GM21717 (cell line): ENCODE measurements at regions not wholly inside any gene's neighbourhood (a gene's known extent, or its start where the extent isn't known, plus 50 kb on each side); places are given as distances from the start of the nearest gene placed in this dataset.
A peak's percentile ranks its signal among the peaks of the same experiment; 100 is the strongest.

Experiments
- ATAC-seq: cut with Tn5 transposase; IDR thresholded peaks from one replicate; pipeline ENCODE4 v1.9.1; 2021; ENCODE audit warnings: mild to moderate bottlenecking, moderate library complexity; ENCODE audit not compliant: unreplicated experiment

GRCh38 chr13:108156749-108157148, 58.6 kb downstream of the LIG4 start:
- ATAC-seq = no peak

- peak; percentile 85 for ATAC-seq
These were observed 59.9 kb downstream of the LIG4 start for GRCh38 chr13:108155185-108156106.

DNA sequence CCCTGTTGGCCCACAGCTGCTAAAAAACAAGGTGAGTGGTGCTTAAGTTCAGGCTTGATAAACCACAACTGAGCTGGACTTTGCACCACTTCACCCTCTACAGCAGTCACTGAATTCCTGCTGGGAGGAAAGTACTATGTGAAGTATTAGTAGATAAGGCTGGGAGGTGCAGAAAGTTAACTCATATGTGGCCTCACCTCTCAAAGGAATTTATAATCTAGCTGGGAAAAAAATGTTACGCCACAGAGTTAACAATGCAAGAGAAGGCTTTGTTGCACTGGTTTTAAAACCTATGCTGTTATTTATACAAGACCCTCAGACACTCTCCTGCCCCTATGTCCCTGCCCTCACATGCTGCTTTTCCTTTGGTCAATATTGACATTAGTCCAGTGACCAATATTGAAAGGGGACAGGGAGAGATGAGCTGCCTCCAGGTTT, 60.9 kb downstream of the LIG4 start:
- ATAC-seq = no peak

DNA sequence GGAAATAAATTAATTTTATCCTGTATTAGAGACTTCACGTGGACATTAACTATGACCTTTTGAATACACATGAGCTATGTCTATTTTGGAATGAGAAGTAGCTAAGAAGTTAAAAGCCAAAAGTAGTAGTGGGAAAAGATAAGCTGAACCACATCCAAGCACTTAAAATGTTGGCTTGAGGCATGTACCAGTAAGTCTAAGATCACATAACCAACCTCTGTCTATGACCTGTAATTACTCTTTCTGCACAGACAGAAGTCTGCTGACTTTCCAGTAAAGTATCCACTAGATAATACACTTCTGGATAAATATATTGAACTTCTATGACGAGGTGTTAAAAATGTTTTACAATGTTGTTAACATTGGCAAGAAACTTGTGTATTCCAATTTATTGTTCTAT, 68.7 kb downstream of the LIG4 start:
- ATAC-seq = no peak

DNA sequence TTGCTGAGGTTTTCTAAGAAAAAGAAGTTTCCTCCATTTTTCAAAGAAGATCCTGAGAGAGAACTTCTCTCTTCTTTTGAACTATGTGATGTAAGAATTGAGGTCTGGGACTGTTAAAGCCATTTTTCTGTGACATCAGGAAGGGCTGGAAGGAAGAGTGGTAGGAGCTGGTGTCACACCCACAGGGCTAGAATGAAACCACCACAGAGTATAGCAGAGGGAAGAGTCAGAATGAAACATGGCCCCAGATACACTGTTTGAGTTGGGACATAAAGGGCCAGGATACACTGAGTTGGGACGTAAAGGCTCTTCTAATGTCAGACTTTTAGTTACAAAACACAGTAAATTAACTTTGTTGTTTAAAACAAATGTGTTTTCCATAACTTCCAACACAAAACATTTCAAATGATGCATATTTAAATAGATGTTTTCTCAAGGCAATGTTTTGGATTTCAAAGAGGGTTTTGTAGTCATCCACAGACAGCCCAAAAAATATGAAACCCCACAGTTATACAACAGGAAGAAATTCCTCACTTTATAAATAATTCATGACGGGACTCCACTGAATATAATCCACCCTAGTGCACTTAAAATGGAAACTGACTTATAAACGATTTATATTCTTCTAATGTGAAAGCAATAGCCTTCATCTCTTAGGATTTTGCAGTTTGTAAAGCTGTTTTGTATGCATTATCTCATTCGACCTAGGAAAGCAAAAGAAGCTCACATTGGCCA, 72.5 kb downstream of the LIG4 start:
- ATAC-seq = no peak

DNA sequence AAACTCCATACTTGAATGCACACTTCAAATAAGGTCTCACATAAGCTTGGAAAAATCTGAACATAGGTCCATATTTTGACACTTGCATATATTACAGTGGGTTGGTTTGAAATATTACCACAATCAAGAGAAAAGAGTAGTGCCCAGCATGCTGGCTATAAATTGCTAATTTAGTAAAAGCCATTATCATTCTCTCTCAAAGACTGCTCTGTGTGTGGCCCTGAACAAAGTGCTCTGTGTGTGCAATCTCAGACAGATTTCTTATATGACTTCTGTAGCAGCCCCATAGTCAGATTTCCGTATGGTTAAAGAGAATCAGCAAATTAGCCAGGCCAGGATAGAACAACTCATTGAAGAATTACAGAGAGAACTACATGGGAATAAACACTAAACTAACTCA, 78.2 kb downstream of the LIG4 start:
- ATAC-seq = no peak

- ATAC-seq = no peak
These were observed 87.9 kb downstream of the LIG4 start for GRCh38 chr13:108127406-108127805.

DNA sequence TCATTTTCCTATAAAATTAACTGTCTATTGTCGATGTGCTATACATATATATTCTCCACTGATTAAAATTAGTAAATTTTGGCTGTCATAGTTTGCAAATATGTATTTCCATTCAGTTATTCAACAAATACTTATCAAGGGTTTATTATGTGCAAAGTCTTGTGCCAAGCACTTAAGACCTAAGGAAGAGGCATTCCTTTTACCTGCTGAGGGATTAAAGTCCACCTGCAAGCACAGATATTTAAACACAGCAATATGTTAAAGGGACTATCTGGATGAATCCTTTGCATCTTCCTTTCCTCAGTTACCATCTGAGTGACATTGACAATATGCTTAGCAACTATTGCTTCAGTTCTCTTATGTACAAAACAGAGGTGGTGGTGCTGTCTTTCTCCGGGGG, 89.3 kb downstream of the LIG4 start:
- ATAC-seq = no peak

GRCh38 chr13:108121406-108121805, 93.9 kb downstream of the LIG4 start:
- no peak for ATAC-seq

GRCh38 chr13:108120856-108121255, 94.5 kb downstream of the LIG4 start:
- no peak for ATAC-seq

DNA sequence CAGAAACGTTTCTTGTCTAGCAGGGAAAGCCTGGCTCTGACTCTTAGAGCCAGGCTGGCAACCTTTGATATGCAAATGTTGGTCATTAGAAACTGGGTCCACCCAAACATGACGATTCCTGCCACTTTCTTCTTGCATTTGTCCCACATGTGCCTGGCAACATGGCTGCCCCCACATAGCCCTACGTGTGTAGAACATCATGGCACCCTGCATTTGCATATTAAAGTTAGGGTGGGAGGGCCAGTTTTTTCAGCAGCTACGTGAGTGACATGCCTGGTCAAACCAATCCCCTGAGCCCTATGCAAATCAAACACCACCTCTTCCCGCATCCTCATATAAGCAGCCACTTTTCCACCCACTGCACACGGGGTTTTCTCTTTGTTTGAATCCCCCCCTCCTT, 95.0 kb downstream of the LIG4 start:
- ATAC-seq = no peak

DNA sequence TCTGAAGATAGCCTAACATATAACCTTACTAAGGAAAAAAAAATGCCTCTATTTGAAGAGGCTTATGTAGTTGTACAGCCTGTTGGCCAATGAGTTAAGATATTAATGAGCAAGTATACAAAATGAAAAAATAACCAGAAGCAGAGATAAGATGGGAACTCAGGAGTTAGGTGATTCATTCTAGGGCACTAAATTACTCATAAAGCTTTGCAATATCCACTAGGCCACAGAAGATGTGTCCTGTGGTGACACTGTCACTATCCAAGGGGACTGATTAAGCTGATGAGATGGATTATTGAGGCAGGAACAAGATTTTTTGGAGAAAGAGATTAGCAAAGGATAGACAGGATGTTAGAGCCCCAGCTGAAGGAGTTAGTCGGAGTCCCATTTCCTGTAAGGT, 99.6 kb downstream of the LIG4 start:
- no peak for ATAC-seq

GRCh38 chr13:108113407-108113806, 101.9 kb downstream of the LIG4 start:
- no peak for ATAC-seq

DNA sequence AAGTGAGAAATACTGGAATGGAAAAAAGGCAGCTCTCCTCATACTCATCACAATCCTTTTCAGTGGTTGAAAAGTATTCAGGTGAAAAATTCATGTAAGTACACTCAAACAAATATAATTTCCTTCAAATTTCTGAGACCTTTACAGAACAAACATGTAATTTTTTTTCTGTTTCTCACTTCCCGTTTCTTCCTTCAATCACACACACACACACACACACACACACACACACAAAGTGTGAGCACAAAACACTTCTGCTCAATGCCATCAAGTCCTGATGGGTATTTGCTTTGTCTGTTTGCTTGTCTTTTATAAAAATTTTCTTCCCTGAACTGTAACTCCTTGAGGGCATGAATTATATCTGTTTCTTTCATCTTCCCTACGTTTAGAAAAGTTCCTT, 110.6 kb downstream of the LIG4 start:
- ATAC-seq = no peak

GRCh38 chr13:108102771-108103170, 112.6 kb downstream of the LIG4 start:
- no peak for ATAC-seq

- ATAC-seq = no peak
These were observed 118.9 kb downstream of the LIG4 start for GRCh38 chr13:108096301-108096915.

GRCh38 chr13:108095036-108095435, 120.3 kb downstream of the LIG4 start:
- ATAC-seq = no peak

DNA sequence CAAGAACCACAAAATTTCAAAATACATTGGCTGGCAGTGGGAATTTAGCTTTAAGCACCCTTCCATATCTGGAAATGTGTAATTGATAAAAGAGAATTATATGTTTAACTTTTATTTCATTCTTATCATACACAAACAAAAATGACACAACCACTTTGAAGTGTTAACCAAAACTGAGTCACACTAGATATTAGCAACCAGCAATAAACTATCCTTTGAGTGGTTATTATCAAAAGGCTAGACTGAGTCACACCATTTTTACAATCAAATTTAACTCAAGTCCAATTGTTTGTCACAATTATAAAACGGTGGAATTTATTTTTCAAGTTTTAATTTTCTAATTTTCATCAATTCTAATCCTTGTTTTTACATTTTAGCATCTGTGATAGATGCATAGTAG, 121.7 kb downstream of the LIG4 start:
- ATAC-seq = no peak

GRCh38 chr13:108087810-108088209, 127.5 kb downstream of the LIG4 start:
- ATAC-seq = no peak

- no peak for ATAC-seq
These were observed 128.7 kb downstream of the LIG4 start for GRCh38 chr13:108086678-108087077.

DNA sequence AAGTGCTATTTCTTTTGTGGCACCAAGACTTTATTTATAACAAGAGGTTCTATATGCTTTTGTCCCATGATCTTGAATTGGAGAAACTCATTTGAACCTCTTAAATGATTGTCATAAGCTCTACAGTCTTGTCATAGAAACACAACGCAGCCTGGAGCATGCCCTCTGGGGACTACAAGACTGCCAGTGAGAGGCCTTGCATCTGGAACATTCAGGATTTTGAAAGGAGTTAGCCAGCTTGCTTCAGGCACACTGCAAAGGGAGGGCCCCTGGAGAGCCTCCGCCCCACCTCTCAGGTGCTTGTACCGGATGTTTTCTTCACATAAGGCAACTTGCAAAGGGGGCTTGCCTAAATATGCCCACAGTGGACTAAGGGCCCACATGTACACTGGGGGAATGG, 130.5 kb downstream of the LIG4 start:
- no peak for ATAC-seq

DNA sequence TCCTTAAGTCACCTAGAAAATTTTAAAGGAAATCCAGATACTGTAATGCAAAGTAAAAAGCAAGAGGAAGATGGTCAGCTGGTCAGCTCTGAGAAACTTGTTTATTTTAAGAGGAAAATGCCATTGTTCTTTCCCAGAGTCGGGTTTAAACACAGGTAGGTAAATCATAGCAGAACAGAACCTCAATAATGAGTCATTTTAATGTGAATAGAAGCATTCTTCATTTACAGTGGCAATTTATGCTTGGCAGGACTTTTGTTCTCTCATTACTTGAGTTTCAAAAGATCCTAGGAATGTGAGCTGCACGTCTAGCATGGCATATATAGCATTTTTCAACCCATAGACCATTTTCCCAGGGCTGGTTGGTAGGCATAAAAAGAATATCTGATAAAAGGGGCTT, 132.3 kb downstream of the LIG4 start:
- ATAC-seq = no peak
